ENCODE measurements at regions not wholly inside any gene's neighbourhood (a gene's known extent, or its start where the extent isn't known, plus 50 kb on each side); places are given as distances from the start of the nearest gene placed in this dataset.
"Not testable (repeated sequence)": the region's sequence is repeated elsewhere in the genome, so short reads cannot be mapped to it uniquely, and the experiment has no call there.

DNA sequence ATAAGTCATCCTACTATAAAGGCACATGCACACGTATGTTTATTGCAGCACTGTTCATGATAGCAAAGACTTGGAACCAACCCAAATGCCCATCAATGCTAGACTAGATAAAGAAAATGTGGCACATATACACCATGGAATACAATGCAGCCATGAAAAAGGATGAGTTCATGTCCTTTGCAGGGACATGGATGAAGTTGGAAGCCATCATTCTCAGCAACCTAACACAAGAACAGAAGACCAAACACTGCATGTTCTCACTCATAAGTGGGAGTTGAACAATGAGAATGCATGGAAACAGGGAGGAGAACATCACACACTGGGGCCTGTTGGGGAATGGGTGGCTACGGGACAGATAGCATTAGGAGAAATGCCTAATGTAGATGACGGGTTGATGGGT lies 110.3 kb upstream of the TGIF2LX start:
- TF ChIP-seq POLR2A (IDR thresholded peaks at IDR 0.05; ENCODE audit: low read depth, low read length); TAF1 (IDR thresholded peaks at IDR 0.05; ENCODE audit: borderline replicate concordance, low read depth, low read length); POLR2AphosphoS5 (IDR thresholded peaks at IDR 0.05; ENCODE audit: low read depth, low read length): not testable (repeated sequence)

Measured in GM12892 (cell line).